ENCODE measurements at regions not wholly inside any gene's neighbourhood (a gene's known extent, or its start where the extent isn't known, plus 50 kb on each side); places are given as distances from the start of the nearest gene placed in this dataset.
A peak's percentile ranks its signal among the peaks of the same experiment; 100 is the strongest.

- no peak for FAIRE-seq
- intact Hi-C loops (cut with DNase I): no loop called here
- TF ChIP-seq CTCF (IDR thresholded peaks at IDR 0.05; ENCODE audit: borderline replicate concordance, extremely low read depth, insufficient read depth): no peak
Measured at GRCh38 chr10:108275895-108276685, 1111.6 kb upstream of the SORCS1 start.

DNA sequence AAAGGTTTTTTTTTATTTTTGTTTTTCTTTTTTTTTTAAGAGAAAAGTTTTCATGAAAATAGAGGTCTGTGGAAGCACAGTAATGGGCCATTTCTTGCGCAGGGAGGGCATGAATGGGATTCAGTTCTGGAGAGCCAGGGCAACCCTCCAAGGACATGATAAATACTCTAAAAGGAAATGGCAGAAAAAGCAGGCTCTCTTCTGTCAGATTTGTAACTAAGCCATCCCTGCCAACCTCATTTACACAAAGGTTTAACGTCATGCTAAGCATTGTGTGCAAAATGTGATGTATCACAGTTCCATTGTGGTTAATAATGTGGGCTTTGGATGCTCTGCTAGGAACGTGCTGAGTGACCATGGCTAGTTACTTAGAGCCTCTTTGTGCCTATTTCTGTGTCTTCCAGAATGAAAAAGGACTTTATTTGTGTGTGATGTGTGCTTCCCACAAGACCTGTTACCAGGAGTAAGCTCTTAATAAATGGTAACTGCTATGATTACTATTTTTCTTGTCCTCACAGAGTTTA is 1095.9 kb upstream of the SORCS1 start:
- Histone ChIP-seq H3K4me1 (ENCODE audit: control insufficient read depth in 2 of 3, insufficient read depth in 2 of 3, low read depth in 1 of 3, low read length in 3 of 3) (no peaks in the 10 kb centered on the region), H3K27ac (ENCODE audit: low read depth in 2 of 2, low read length in 2 of 2) (no peak overlapping the region), H3K9ac (ENCODE audit: low read length in 3 of 3) (no peak overlapping the region), H3K9me3 (ENCODE audit: control insufficient read depth in 2 of 3, insufficient read depth in 1 of 3, low read length in 3 of 3) (no peaks in the 10 kb centered on the region), H3K36me3 (ENCODE audit: control insufficient read depth in 2 of 3, insufficient read depth in 3 of 3, low read length in 3 of 3) (no peaks in the 10 kb centered on the region), H3K4me3 (ENCODE audit: low read length in 3 of 3) (no peak overlapping the region), H3K27me3 (ENCODE audit: control insufficient read depth, insufficient read depth, low read length) (no peaks in the 10 kb centered on the region)
- DNase-seq: no peak
- no peak for FAIRE-seq
- intact Hi-C loops (cut with DNase I): no loop called here
- TF ChIP-seq CTCF (IDR thresholded peaks at IDR 0.05; ENCODE audit: borderline replicate concordance, extremely low read depth, insufficient read depth): no peak

More at GRCh38 chr10:108275895-108276685, 1111.6 kb upstream of the SORCS1 start:
- H3K9ac ChIP-seq (ENCODE audit: low read length in 3 of 3): no peak overlapping the region
- H3K4me1 ChIP-seq (ENCODE audit: control insufficient read depth in 2 of 3, insufficient read depth in 2 of 3, low read depth in 1 of 3, low read length in 3 of 3): no peaks in the 10 kb centered on the region
- peak in 1 of 5 donors; percentile 3 for DNase-seq
- H3K27ac ChIP-seq (ENCODE audit: low read depth in 2 of 2, low read length in 2 of 2): no peak overlapping the region
- H3K27me3 ChIP-seq (ENCODE audit: control insufficient read depth, insufficient read depth, low read length): no peaks in the 10 kb centered on the region
- no peaks in the 10 kb centered on the region for H3K9me3 ChIP-seq (ENCODE audit: control insufficient read depth in 2 of 3, insufficient read depth in 1 of 3, low read length in 3 of 3)
- H3K4me3 ChIP-seq (ENCODE audit: low read length in 3 of 3): no peak overlapping the region
- no peaks in the 10 kb centered on the region for H3K36me3 ChIP-seq (ENCODE audit: control insufficient read depth in 2 of 3, insufficient read depth in 3 of 3, low read length in 3 of 3)

- no peak overlapping the region for H3K9ac ChIP-seq (ENCODE audit: low read length in 3 of 3)
- H3K4me3 ChIP-seq (ENCODE audit: low read length in 3 of 3): no peak overlapping the region
- H3K9me3 ChIP-seq (ENCODE audit: control insufficient read depth in 2 of 3, insufficient read depth in 1 of 3, low read length in 3 of 3): no peaks in the 10 kb centered on the region
- no peak for TF ChIP-seq CTCF (IDR thresholded peaks at IDR 0.05; ENCODE audit: borderline replicate concordance, extremely low read depth, insufficient read depth)
- no peak for DNase-seq
- no peaks in the 10 kb centered on the region for H3K4me1 ChIP-seq (ENCODE audit: control insufficient read depth in 2 of 3, insufficient read depth in 2 of 3, low read depth in 1 of 3, low read length in 3 of 3)
- no peaks in the 10 kb centered on the region for H3K36me3 ChIP-seq (ENCODE audit: control insufficient read depth in 2 of 3, insufficient read depth in 3 of 3, low read length in 3 of 3)
- no peak for FAIRE-seq
- intact Hi-C loops (cut with DNase I): no loop called here
- H3K27me3 ChIP-seq (ENCODE audit: control insufficient read depth, insufficient read depth, low read length): no peaks in the 10 kb centered on the region
- H3K27ac ChIP-seq (ENCODE audit: low read depth in 2 of 2, low read length in 2 of 2): no peak overlapping the region
Measured at GRCh38 chr10:108254089-108254488, 1089.6 kb upstream of the SORCS1 start.

Data from kidney (tissue), 13 donors.